GM23248 (cell line): ENCODE measurements at regions not wholly inside any gene's neighbourhood (a gene's known extent, or its start where the extent isn't known, plus 50 kb on each side); places are given as distances from the start of the nearest gene placed in this dataset.

Source experiments
- DNase-seq: peaks from one replicate; pipeline ENCODE4 v3.0.0-alpha.2; 2015
- H2AFZ ChIP-seq: fragments of 200-600 bp; sonication (generic); 2 replicates; pipeline ENCODE4 v1.6.1; 2016; ENCODE audit warnings: antibody characterized with exemption
- H3F3A ChIP-seq: fragments of 200-600 bp; sonication (generic); 2 replicates; pipeline ENCODE4 v1.6.1; 2016; ENCODE audit warnings: mild to moderate bottlenecking, antibody characterized with exemption, mixed run types; ENCODE audit not compliant: insufficient read depth
- H3K27ac ChIP-seq: fragments of 200-600 bp; sonication (generic); 2 replicates; pipeline ENCODE4 v1.5.1; 2016; ENCODE audit warnings: mild to moderate bottlenecking
- H3K27me3 ChIP-seq: fragments of 200-600 bp; sonication (generic); replicated peaks from 2 replicates; pipeline ENCODE4 v1.6.1; 2016; ENCODE audit warnings: mild to moderate bottlenecking; ENCODE audit not compliant: insufficient read depth
- H3K36me3 ChIP-seq: fragments of 200-600 bp; sonication (generic); 2 replicates; pipeline ENCODE4 v1.6.1; 2016; ENCODE audit warnings: low read depth, mild to moderate bottlenecking
- H3K4me1 ChIP-seq: fragments of 200-600 bp; sonication (generic); 2 replicates; pipeline ENCODE4 v1.6.1; 2016; ENCODE audit warnings: mild to moderate bottlenecking; ENCODE audit not compliant: insufficient read depth
- H3K4me2 ChIP-seq: fragments of 200-600 bp; sonication (generic); one replicate; pipeline ENCODE4 v1.6.1; 2016; ENCODE audit warnings: mild to moderate bottlenecking; ENCODE audit not compliant: unreplicated experiment
- H3K4me3 ChIP-seq: fragments of 200-600 bp; sonication (generic); 2 replicates; pipeline ENCODE4 v1.5.1; 2016; ENCODE audit warnings: mild to moderate bottlenecking
- H3K79me2 ChIP-seq: fragments of 200-600 bp; sonication (generic); 2 replicates; pipeline ENCODE4 v1.6.1; 2016; ENCODE audit warnings: mild to moderate bottlenecking; ENCODE audit not compliant: insufficient read depth
- H3K9ac ChIP-seq: fragments of 200-600 bp; sonication (generic); 2 replicates; pipeline ENCODE4 v1.6.1; 2016; ENCODE audit warnings: mild to moderate bottlenecking
- H3K9me2 ChIP-seq: fragments of 200-600 bp; sonication (generic); 2 replicates; pipeline ENCODE4 v1.6.1; 2016; ENCODE audit warnings: mixed run types, mild to moderate bottlenecking, moderate library complexity; ENCODE audit not compliant: insufficient read depth
- H3K9me3 ChIP-seq: fragments of 200-600 bp; sonication (generic); one replicate; pipeline ENCODE4 v1.6.1; 2017; ENCODE audit warnings: low read depth
- H4K20me1 ChIP-seq: fragments of 200-600 bp; sonication (generic); 2 replicates; pipeline ENCODE4 v1.6.0; 2016; ENCODE audit not compliant: insufficient read depth
- EZH2 ChIP-seq: fragments of 200-600 bp; sonication (generic); IDR thresholded peaks from 2 replicates; pipeline ENCODE4 v1.6.1; 2018; ENCODE audit warnings: antibody characterized with exemption, mild to moderate bottlenecking; ENCODE audit not compliant: insufficient read depth, poor library complexity, severe bottlenecking
- EZH2phosphoT487 ChIP-seq: fragments of 200-600 bp; sonication (generic); IDR thresholded peaks from 2 replicates; pipeline ENCODE4 v1.6.1; 2018; ENCODE audit warnings: antibody characterized with exemption, moderate library complexity, mild to moderate bottlenecking, low read depth; ENCODE audit not compliant: insufficient read depth
- WGBS, 2 experiments: methylation state at CpG; one replicate each; pipeline ENCODE4 v1.1.6; 2015 to 2017; ENCODE audit warnings: low lambda C conversion rate in 2 of 2, low coverage in 1 of 2; ENCODE audit errors: missing lambda C conversion rate in 2 of 2; 5-methylcytosine and 5-hydroxymethylcytosine counted together
- in situ Hi-C: fragments of 300-500 bp; cut with MboI; formaldehyde crosslinking; loops from 2 replicates; pipeline ENCODE4 v1.15.0; 2020

- H3K36me3 ChIP-seq, result no peaks in the 10 kb centered on the region
- no peaks in the 10 kb centered on the region for H3K9me2 ChIP-seq
- H3K9ac ChIP-seq, result no peak overlapping the region
- H3F3A ChIP-seq, result no peaks in the 10 kb centered on the region
- H4K20me1 ChIP-seq, result no peaks in the 10 kb centered on the region
- no peak overlapping the region for H2AFZ ChIP-seq
- H3K4me3 ChIP-seq, result no peak overlapping the region
- no peak overlapping the region for H3K27ac ChIP-seq
- H3K79me2 ChIP-seq, result no peaks in the 10 kb centered on the region
- no peaks in the 10 kb centered on the region for H3K9me3 ChIP-seq
- WGBS, 2 experiments, result 50 to 53% methylated on average over 2 of the region's 2 CpGs
- H3K4me2 ChIP-seq, result no peak overlapping the region
- no peak for TF ChIP-seq EZH2
- no peak for TF ChIP-seq EZH2phosphoT487
- H3K27me3 ChIP-seq, result no peaks in the 10 kb centered on the region
- peak; percentile 0 for DNase-seq
- in situ Hi-C loops, result no loop called here
- no peaks in the 10 kb centered on the region for H3K4me1 ChIP-seq
These were observed 107.7 kb upstream of the LRFN5 start for GRCh38 chr14:41498959-41499358.

GRCh38 chr14:41490323-41490722, 116.4 kb upstream of the LRFN5 start:
- no peaks in the 10 kb centered on the region for H3K4me1 ChIP-seq
- TF ChIP-seq EZH2 (no peak), EZH2phosphoT487 (no peak)
- no peaks in the 10 kb centered on the region for H3K36me3 ChIP-seq
- no peak overlapping the region for H3K27ac ChIP-seq
- H4K20me1 ChIP-seq, result no peaks in the 10 kb centered on the region
- 16% methylated on average over 2 of the region's 2 CpGs for whole genome bisulfite sequencing, 2 experiments
- no peaks in the 10 kb centered on the region for H3K27me3 ChIP-seq
- H3F3A ChIP-seq, result no peaks in the 10 kb centered on the region
- H3K4me2 ChIP-seq, result no peak overlapping the region
- in situ Hi-C loops, result no loop called here
- H2AFZ ChIP-seq, result no peak overlapping the region
- H3K4me3 ChIP-seq, result no peak overlapping the region
- no peaks in the 10 kb centered on the region for H3K9me3 ChIP-seq
- no peaks in the 10 kb centered on the region for H3K9me2 ChIP-seq
- H3K79me2 ChIP-seq, result no peaks in the 10 kb centered on the region
- DNase-seq, result no peak
- no peak overlapping the region for H3K9ac ChIP-seq

- Histone ChIP-seq H3K9me2 (no peaks in the 10 kb centered on the region), H2AFZ (no peak overlapping the region), H3K36me3 (no peaks in the 10 kb centered on the region), H3K4me2 (no peak overlapping the region), H3K4me3 (no peak overlapping the region), H3K9me3 (no peaks in the 10 kb centered on the region), H3K79me2 (no peaks in the 10 kb centered on the region), H3K27ac (no peak overlapping the region), H4K20me1 (no peaks in the 10 kb centered on the region), H3K9ac (no peak overlapping the region), H3K4me1 (no peaks in the 10 kb centered on the region), H3F3A (no peaks in the 10 kb centered on the region), H3K27me3 (no peaks in the 10 kb centered on the region)
- in situ Hi-C loops, result no loop called here
- no peak for DNase-seq
- TF ChIP-seq EZH2 (no peak), EZH2phosphoT487 (no peak)
These were observed 117.2 kb upstream of the LRFN5 start for GRCh38 chr14:41489315-41489972.

- Histone ChIP-seq H2AFZ (no peak overlapping the region), H3K27ac (no peak overlapping the region), H3K79me2 (no peaks in the 10 kb centered on the region), H3F3A (no peaks in the 10 kb centered on the region), H3K9me3 (no peaks in the 10 kb centered on the region), H3K4me3 (no peak overlapping the region), H3K27me3 (no peaks in the 10 kb centered on the region), H3K9ac (no peak overlapping the region), H3K9me2 (no peaks in the 10 kb centered on the region), H4K20me1 (no peaks in the 10 kb centered on the region), H3K36me3 (no peaks in the 10 kb centered on the region), H3K4me2 (no peak overlapping the region), H3K4me1 (no peaks in the 10 kb centered on the region)
- WGBS, 2 experiments, result 21 to 33% methylated on average over 1 of the region's 1 CpG
- TF ChIP-seq EZH2 (no peak), EZH2phosphoT487 (no peak)
- in situ Hi-C loops, result no loop called here
- DNase-seq, result no peak
These were observed 118.3 kb upstream of the LRFN5 start for GRCh38 chr14:41488401-41488800.

- Histone ChIP-seq H3K9me3 (no peaks in the 10 kb centered on the region), H2AFZ (no peak overlapping the region), H3K4me3 (no peak overlapping the region), H3K9ac (no peak overlapping the region), H3K4me2 (no peak overlapping the region), H3K9me2 (no peaks in the 10 kb centered on the region), H3K36me3 (no peaks in the 10 kb centered on the region), H3K4me1 (no peaks in the 10 kb centered on the region), H3K79me2 (no peaks in the 10 kb centered on the region), H3K27ac (no peak overlapping the region), H3K27me3 (no peaks in the 10 kb centered on the region), H3F3A (no peaks in the 10 kb centered on the region), H4K20me1 (no peaks in the 10 kb centered on the region)
- TF ChIP-seq EZH2, result no peak
- no peak for TF ChIP-seq EZH2phosphoT487
- in situ Hi-C loops, result no loop called here
- no peak for DNase-seq
These were observed 123.8 kb upstream of the LRFN5 start for GRCh38 chr14:41482861-41483260.
